GM21528 (cell line): ENCODE measurements at regions not wholly inside any gene's neighbourhood (a gene's known extent, or its start where the extent isn't known, plus 50 kb on each side); places are given as distances from the start of the nearest gene placed in this dataset.

ENCODE experiments used
- ATAC-seq: cut with Tn5 transposase; IDR thresholded peaks from one replicate; pipeline ENCODE4 v1.9.1; 2021; ENCODE audit warnings: mild to moderate bottlenecking, moderate library complexity; ENCODE audit not compliant: unreplicated experiment, low FRiP score

DNA sequence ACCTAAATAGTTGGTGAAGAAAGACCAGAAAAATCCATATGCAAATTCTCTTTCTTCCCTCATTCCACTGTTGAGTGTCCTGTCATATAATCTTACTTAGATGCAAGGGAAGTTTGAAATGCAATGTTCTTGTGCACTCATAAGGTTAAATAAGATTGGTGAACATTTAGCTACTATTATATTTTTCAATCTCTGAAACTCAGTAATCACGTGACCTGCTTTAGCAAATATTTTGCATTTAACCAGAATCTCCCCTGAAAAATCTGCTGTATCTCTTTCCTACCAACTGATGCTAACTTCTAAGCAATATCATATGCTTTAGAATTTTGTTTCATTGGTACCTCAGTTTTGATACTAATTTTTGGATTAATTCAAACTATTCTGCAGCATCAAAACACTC, 533.2 kb downstream of the RIT2 start:
- no peak for ATAC-seq

DNA sequence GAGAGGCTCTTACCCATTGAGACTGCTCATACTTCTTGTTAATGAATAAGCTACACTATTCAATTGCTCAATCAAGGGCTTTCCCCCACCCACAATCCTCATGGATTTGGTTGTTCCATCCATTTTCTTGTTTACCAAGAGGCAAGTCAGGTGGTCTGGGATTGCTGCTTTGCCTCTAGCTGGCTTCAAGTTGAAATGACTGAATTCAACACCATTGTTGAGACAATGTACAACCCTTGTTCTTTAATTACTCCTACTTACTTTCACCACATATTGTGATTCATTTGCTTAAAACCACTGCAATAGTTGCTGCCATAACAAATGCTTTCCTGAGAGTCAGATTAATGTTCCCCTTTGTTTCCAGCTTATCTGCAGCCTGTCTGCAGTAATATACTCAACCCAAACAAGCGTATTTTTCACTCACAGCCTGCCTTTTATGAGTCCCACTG, 532.2 kb downstream of the RIT2 start:
- ATAC-seq = no peak

DNA sequence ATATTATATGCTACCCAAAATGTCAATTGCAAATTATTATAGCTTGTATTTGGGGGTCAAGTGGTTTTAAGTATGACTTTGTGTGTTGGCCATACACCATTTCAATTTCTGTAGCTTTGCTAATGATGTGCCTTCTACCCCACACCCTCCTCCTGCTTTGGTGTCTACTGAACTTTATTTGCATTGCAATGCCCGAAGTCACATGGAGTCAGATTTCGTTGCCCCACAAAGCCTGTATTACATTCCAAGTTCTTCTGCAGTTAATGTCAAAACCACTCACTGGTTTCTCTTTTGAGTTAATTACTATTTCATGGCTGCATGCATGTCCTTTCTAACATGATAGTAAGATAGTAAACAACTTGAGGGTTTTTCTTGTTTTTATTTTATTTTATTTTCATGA, 528.9 kb downstream of the RIT2 start:
- no peak for ATAC-seq

DNA sequence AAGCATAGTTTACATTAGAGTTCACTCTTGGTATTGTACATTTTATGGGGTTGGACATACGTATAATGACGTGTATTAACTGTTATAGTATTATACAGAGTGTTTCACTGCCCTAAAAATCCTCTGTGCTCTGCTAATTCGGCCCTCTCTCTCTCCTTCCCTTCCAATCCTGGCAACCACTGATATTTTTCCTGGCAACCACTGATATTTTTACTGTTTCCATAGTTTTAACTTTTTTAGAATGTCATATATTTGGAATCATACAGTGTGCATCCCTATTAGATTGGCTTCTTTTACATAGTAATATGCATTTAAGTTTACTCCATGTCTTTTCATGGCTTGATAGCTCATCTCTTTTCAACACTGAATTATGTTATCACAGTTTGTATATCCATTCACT, 526.7 kb downstream of the RIT2 start:
- ATAC-seq = no peak

DNA sequence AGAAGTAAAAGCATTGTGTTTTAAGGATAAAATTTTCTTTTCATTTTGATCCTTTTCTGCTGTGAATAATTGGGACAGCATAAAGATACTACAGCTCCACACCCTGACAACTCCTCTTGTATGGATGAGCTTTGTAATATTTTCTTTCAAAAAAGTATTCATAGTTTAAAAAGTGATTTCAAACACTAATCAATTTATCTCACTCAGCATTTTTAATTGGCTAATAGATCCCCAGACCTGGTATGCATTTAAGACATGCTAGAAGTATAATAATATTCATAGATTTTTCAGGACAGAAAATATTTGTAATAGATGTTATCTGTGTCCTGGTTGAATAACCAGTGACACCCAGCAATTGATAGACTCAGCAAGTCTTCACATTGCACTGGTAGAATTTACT, 510.7 kb downstream of the RIT2 start:
- ATAC-seq = no peak

DNA sequence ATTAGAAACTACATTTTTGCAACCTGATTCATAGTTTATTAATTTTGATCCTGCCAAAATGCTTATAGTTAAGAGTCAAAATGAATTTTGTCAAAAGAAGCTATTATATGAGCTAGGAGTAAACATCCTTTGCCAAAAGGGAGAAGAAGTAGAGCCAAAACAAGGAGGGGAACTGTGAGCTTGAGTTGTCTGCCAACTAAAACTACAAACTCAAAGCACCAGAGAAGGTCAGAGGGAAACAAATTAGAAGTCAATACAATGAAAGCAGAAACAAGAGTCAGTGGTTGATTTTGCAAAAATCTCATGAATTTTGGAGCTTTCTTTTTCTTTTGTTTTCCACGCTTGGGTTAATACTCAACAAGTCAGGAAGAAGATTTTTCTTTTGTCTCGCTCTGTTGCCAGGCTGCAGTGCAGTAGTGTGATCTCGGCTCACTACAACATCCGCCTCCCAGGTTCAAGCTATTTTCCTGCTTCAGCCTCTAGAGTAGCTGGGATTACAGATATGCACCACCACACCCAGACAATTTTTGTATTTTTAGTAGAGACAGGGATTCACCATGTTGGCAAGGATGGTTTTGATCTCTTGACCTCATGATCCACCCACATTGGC, 508.5 kb downstream of the RIT2 start:
- ATAC-seq = no peak

DNA sequence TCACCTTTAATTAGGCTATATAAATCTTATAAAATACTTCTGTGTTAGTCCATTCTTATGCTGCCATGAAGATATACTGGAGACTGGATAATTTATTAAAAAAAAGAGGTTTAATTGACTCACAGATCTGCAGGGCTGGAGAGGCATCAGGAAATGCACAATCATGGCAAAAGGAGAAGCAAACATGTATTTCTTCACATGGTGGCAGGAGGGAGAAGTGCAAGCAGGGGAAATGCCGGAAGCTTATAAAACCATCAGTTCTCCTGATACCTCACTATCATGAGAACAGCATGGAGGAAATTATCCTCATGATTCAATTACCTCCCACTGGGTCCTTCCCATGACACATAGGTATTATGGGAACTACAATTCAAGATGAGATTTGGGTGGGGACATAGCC, 504.4 kb downstream of the RIT2 start:
- no peak for ATAC-seq

DNA sequence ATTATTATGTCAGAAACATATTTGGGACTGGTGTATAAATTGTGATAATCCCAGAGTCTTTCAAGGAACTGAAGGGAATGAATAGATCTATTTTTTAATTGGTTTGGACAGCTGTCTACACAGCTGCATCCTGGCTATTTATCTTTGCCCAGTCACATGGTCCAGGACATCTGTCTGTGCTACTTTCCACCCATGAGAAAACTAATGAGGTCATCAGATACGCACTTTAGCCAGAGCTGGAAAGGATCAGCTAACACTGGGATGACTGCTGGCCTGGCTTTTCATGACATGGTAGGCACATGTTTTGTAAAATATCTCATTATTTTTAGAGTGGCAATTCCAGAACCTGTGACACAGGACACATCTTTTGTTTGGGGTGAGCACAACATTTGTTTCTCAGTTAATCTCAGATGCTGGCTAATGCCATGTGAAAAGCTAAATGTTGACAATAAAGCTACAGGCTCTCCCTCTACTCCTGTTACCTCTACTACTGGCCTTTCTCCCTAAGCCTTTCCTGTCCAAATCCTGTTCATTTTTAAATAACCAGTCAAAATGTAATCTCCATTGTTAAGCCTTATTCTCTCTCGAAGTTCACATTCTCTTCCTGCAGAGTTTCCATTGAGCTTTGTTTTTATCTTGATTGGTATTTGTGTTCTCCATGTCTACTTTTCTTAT, 500.7 kb downstream of the RIT2 start:
- ATAC-seq = no peak

DNA sequence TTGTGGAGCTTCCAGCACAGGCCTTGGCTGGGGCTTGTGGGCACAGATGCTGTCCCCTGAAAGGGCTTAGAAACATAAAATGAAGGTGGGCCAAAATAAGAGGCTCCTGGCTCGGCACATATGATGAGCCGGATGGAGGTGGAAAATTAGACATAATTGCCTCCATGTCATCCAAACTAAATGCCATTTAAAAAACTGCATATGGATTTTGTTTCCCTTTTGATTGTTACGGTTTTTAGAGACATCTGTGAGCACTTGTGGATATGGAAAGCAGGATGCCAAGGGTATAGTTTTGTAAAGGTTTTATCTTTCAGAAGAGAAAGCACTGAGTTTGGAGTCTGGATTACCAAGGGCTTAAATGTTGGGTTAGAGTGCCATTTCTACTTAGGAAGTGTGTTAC, 498.3 kb downstream of the RIT2 start:
- no peak for ATAC-seq

DNA sequence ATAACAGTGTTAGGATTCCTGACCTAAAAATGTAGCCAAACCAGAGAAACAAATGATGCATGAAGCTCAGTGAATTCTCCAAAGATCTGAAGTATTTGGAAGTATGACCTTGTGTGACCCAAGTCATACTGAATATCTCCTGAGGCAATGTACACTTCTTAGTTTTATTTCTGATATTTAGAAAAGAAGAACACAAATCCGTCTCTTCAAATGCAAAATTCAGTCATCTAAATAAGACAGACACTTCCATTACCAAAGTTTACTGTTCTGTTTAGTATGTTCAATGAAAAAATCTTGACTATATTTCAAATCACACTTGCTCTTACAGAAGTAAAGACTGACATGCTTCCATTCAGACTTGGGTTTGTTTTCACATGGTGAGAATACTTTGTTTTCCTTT, 495.7 kb downstream of the RIT2 start:
- no peak for ATAC-seq

DNA sequence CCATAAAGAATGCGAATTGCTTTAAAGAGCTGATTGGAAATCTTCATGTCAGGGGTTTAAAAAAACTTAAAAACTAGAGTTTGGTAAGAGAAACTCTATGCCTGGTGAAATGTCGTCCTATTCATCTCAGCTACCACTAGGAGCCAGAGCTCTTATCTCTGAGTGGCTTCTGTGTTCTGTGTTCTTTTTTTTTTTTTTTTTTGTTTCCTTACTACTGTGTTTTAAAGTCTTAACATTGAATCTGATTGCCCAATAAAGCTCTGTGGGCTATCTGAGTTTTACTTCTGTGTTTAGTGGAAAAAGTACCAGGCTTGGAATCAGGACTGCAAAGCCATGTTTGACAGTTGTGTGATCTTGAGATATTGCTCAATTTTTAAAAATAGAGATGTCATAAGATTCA, 494.8 kb downstream of the RIT2 start:
- no peak for ATAC-seq

DNA sequence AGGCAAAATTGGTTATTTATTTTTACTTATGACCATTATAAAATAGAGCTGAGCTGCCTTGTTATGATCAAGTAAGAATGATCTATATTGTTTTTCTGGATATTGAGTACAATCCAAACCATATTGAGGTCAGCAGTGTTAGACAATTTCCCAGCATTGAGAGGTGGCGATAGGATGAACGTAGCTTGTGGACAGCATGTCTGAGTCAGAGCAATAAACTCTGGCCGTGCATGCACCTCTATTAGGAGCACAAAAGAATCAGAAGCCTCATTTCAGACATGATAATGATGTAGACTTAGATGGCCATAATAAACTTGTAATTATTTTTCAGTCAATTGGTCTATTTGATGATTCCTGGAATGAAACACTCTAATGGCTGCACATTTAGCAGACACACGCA, 491.6 kb downstream of the RIT2 start:
- no peak for ATAC-seq

DNA sequence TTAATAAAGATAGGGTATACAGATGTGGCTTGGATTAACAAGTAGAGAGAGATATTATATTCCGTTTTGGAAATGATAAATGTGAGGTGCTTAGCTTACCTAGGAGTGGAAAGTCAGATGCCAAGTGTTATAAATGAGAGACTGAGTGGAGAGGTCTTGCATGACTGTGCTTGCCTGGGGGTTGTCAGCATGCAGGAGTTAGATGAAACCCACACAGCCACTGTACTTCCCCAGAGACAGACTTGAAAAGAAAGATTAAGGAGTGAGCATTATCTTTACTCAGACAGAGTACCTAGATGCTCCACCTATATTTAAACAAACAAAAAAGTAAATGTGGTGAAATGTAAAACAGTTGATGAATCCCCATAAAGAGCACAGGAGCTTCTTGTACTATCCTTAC, 482.7 kb downstream of the RIT2 start:
- ATAC-seq = no peak

DNA sequence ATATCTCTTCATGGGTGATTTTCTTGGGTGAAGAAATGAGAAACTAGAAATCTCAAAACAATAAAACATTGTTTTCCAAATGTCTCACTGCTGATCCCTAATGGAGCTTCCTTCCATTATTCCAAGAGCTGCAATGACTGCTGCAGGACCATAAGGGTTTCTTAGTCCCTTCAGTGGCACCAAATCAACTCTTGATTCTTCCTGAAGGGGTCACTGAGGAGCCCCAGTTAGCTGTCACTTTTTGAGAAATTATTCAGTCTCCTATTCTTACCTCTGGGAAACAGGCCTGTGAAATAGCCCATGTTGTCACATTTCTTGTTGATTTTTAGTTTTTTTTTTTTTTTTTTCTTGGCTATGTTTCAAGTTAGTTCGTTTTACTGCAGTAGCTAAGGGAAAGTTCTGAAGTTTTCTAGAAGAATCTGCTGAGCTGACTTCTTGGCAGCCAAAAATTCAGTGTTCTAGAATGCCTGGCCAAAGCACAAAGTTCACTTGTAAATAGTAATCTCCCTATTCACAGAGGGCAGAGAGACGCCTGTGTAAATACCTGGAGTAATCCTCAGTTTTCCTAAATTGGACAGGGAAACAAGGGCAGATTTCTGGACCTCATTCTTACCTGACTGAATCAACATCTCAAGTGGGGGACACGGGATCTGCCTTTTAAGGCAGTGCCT, 480.0 kb downstream of the RIT2 start:
- no peak for ATAC-seq

DNA sequence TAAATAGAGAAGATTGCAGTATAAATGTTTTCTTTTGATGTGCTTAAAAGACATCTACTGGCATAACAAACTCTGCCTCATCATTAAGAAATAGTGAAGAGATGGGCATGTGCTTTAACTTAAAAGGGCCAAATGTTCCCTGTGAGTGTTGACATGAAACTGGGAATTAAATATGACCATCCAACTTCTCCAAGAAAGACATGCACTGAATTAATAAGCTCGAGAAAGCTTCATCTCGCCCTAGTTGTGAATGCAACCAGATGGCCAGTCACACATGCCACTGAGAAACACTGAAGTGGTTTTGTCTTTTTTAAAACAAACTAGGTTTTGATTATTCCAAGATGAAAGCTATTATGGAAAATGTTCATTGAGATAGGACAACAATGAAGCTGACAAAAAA, 479.2 kb downstream of the RIT2 start:
- ATAC-seq = no peak

DNA sequence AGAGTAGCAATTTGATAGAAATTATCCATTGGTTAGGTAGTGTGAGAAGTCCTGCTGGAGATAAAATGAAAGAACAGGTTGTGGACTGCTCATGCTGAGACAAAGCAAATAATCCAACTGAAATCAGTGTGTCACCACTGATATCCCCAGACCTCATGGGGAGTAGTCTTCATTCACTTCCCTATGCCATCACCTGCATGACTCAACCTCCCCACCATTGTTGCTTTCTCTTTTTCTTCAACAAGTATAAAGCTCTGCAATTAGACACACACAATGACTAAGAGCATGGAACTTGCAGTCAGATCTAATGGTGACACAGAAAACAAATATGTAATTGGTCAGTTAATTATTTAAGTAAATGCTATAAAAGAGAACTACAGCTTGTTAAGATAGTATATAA, 475.3 kb downstream of the RIT2 start:
- ATAC-seq = no peak

DNA sequence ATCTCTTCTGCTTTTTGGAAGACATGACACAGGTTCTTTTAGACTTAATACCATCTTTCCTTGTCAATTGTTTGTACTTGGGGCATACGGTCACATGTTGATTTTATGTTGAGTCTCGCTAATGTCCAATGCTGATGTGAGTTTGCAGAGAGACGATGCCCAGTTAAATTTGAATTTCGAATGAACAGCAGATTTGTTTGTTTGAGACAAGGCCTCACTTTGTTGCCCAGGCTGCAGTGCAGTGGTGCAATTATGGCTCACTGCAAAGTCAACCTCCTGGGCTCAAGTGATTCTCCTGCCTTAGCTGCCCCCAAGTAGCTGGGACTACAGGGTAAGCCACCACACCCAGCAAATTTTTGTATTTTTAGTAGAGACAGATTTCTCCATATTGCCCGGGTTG, 473.5 kb downstream of the RIT2 start:
- ATAC-seq = no peak

DNA sequence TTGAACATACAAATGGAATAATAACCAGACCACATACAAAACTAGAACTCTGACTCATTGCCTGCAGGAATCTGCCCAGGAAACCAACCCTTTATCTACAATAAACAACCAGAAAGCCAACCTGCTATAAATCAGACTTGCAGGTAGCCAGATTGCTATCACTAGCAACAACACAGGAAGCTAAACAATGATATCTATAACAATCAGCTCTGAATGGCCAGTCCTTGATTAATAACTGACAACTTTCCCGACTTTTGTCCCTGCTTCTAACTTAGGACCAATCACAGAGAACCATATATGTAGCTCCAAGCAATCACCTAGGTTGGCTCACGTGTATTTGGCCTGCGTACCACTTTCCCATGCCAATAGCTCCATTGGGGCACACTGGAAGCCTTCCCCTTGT, 470.8 kb downstream of the RIT2 start:
- no peak for ATAC-seq

DNA sequence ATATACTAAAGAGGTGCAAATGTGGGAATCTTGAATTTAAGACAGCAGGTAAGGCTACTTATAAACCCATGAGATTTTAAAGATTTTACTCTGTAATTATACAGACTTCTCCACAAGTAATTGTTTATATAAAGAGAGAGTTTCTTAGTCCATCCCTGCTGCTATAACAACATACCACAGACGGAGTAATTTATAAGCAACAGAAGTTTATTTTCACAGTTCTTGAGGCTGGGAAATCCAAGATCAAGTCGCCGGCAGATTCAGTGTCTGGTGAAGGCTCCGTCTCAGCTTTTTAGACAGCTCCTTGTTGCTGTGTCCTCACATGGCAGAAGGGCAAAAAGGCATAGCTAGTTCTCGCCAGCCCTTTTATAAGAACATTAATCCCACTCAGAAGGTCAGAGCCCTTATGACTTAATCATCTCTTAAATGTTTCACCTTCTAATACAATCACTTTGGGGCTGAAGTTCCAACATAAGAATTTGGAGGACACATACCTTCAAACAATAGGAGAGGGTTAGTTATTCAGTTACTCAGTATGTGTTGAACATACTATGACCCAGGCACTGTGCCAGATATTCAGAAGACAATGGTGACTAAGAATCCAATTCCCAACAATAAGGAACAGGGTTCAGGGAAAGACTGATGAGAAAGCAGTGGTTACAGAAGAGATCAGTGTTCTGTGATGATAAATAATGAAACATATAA, 466.0 kb downstream of the RIT2 start:
- no peak for ATAC-seq

DNA sequence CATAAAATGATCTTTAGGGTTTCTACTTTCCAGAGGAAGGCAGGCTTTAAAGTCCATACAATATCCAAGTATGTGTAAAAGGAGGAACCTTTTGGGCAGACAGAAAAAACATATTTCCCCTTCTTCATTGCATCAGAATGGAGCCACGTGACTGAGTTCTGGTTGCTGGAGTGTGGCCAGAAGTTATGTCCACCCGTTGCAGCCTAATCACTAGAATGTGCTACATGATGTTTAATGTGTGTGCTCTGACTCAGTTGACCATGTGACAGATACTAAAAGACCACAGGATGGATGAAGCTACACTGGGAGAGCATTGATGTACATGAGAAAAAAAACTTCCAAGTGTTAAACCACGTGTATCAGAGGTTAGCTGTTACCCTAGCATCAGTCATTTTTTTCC, 460.9 kb downstream of the RIT2 start:
- no peak for ATAC-seq

DNA sequence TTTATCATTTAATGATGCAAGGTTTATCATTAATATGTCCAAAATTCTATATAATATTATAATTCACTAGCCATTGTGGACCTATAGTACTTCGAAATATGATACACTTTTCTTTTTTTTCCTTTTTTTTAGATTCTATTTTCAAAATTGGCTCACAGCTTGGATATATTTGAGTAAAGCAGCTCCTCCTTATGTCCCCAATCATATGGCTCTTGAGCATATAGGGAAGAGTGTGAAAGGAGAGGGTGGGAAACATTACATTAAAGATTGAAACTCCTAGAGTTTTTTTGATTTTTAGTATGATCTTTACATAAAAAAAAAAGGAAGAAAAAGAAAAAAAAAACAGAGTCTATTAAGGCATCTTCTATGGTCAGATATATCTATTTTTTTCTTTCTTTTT, 457.9 kb downstream of the RIT2 start:
- no peak for ATAC-seq

DNA sequence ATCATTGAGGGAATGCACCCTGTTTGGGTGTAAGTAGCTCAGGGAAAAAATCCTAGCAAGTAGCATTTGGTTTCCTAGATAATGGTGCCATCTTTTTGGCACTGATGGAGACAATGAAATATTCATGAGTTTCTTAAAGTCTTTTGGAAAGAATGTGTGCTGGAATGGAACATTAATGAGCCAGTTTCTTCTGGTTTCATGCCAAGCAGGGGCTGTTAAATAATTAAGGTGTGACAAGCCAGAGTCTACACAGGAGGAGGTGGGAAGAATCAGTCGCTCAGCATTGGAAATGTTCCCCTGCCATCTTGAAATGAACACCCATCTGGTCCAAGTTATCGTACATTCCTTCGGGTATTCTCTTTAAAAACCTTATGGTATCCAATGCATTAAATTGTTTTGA, 457.3 kb downstream of the RIT2 start:
- ATAC-seq = no peak
